ENCODE measurements at regions not wholly inside any gene's neighbourhood (a gene's known extent, or its start where the extent isn't known, plus 50 kb on each side); places are given as distances from the start of the nearest gene placed in this dataset.

DNA sequence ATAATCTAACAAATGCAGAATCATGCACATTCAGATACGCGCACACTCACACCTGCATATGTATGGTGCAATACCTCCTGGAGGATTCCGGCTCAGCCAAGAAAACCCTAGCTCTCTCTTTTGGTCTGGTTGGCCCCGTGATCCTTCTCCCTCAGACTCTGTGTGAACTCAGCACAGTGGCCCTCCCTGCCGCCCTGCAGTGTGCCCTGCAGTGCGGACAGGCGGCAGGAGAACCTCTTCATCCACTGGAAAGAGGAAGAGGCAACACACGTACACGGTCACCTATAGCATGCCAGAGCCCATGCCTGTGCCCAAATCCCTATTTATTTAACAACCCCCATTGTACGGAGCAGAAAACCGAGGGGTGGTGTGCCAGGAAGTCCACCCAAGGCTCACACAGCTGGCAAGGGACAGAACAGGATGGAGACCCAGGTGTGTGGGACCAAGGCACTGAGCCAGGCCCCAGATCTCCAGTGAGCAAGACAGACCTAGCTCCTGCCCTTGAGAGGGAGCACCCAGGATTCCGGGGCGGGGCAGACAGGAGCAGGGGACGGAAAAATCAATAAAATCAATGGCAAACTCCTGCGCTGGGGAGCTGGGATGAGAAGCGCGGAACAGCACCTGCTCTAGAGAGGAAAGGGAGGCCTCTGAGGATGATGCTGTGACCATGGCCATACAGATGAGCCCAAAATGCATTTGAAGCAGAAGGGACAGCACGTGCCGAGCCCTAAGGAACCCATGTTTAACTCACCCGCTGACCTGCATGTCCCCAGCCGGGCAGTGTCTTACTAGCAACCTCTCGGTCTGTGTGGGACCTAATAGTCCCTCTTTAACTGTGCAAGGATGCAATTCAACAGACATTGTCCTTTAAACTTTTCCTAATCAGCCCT is 54.7 kb upstream of the CIBAR2 start (continued):
- TF ChIP-seq, protein P1, sequence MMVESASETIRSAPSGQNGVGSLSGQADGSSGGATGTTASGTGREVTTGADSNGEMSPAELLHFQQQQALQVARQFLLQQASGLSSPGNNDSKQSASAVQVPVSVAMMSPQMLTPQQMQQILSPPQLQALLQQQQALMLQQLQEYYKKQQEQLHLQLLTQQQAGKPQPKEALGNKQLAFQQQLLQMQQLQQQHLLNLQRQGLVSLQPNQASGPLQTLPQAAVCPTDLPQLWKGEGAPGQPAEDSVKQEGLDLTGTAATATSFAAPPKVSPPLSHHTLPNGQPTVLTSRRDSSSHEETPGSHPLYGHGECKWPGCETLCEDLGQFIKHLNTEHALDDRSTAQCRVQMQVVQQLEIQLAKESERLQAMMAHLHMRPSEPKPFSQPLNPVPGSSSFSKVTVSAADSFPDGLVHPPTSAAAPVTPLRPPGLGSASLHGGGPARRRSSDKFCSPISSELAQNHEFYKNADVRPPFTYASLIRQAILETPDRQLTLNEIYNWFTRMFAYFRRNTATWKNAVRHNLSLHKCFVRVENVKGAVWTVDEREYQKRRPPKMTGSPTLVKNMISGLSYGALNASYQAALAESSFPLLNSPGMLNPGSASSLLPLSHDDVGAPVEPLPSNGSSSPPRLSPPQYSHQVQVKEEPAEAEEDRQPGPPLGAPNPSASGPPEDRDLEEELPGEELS (CRISPR knock-in tag; IDR thresholded peaks at IDR 0.05): peak; percentile 55; the same call in 1 of the 2 replicates
- TF ChIP-seq ZNF776 (CRISPR knock-in tag; IDR thresholded peaks at IDR 0.05): peak; percentile 5; the same call in 1 of the 2 replicates
- peak; percentile 68; the same call in 1 of the 2 replicates for TF ChIP-seq PHF8 (CRISPR knock-in tag; IDR thresholded peaks at IDR 0.05)
- 0 out of 2 replicates have a peak, but pooled peaks have one; percentile 10 for TF ChIP-seq TGIF2 (CRISPR knock-in tag; IDR thresholded peaks at IDR 0.05)
- peak; percentile 39; the same call in 1 of the 2 replicates for TF ChIP-seq KDM5B (CRISPR knock-in tag; IDR thresholded peaks at IDR 0.05; ENCODE audit: borderline replicate concordance)
- TF ChIP-seq ESRRA (CRISPR knock-in tag; IDR thresholded peaks at IDR 0.05; ENCODE audit: low read depth): peak; percentile 84; the same call in 1 of the 2 replicates
- TF ChIP-seq, protein P2, sequence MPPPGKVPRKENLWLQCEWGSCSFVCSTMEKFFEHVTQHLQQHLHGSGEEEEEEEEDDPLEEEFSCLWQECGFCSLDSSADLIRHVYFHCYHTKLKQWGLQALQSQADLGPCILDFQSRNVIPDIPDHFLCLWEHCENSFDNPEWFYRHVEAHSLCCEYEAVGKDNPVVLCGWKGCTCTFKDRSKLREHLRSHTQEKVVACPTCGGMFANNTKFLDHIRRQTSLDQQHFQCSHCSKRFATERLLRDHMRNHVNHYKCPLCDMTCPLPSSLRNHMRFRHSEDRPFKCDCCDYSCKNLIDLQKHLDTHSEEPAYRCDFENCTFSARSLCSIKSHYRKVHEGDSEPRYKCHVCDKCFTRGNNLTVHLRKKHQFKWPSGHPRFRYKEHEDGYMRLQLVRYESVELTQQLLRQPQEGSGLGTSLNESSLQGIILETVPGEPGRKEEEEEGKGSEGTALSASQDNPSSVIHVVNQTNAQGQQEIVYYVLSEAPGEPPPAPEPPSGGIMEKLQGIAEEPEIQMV (CRISPR knock-in tag; IDR thresholded peaks at IDR 0.05; ENCODE audit: low read depth): peak; percentile 69
